ENCODE measurements at regions not wholly inside any gene's neighbourhood (a gene's known extent, or its start where the extent isn't known, plus 50 kb on each side); places are given as distances from the start of the nearest gene placed in this dataset.

GRCh38 chr22:48031589-48031988, 1269.1 kb downstream of the TBC1D22A start:
- H3K79me2 ChIP-seq (ENCODE audit: low read length) = no peaks in the 10 kb centered on the region
- no peak for DNase-seq
- H4K20me1 ChIP-seq (ENCODE audit: low read length) = no peaks in the 10 kb centered on the region
- ATAC-seq = no peak
- no peak overlapping the region for H3K4me3 ChIP-seq (ENCODE audit: low read length)
- H3K9ac ChIP-seq (ENCODE audit: low read length) = no peak overlapping the region
- no peaks in the 10 kb centered on the region for H3K36me3 ChIP-seq (ENCODE audit: low read depth, low read length)
- ChIA-PET CTCF (no interaction called here), POLR2A (ENCODE audit: unreplicated experiment) (no interaction called here)
- H3F3A ChIP-seq (ENCODE audit: low read length, unreplicated experiment) = no peaks in the 10 kb centered on the region
- no peaks in the 10 kb centered on the region for H3K4me1 ChIP-seq (ENCODE audit: insufficient read depth, low read length)
- no peak overlapping the region for H3K27ac ChIP-seq (ENCODE audit: low read length)
- no peak overlapping the region for H2AFZ ChIP-seq (ENCODE audit: low read length)
- H3K9me2 ChIP-seq (replicated peaks; ENCODE audit: low read length) = no peaks in the 10 kb centered on the region
- no peaks in the 10 kb centered on the region for H3K9me3 ChIP-seq (ENCODE audit: low read length)
- H3K27me3 ChIP-seq (ENCODE audit: low read length) = 0 out of 2 replicates have a peak, but pooled peaks cover 11% of the 10 kb centered on the region
- intact Hi-C loops (cut with micrococcal nuclease) = no loop called here
- no peak overlapping the region for H3K4me2 ChIP-seq (ENCODE audit: low read length)
- no peak for TF ChIP-seq EZH2phosphoT487 (IDR thresholded peaks at IDR 0.05; ENCODE audit: borderline replicate concordance, low read length)
- TF ChIP-seq CTCF (conservative IDR thresholded peaks at IDR 0.05; ENCODE audit: low read depth, low read length) = no peak
- no peak for TF ChIP-seq EZH2 (IDR thresholded peaks at IDR 0.05; ENCODE audit: low read length, unreplicated experiment)
- no TSS peak for BruUV-seq (replicated peaks)

GRCh38 chr22:48025096-48025495, 1262.6 kb downstream of the TBC1D22A start:
- POLR2A ChIA-PET (ENCODE audit: unreplicated experiment) = no interaction called here
- BruUV-seq (replicated peaks) = no TSS peak
- Histone ChIP-seq H3K79me2 (ENCODE audit: low read length) (no peaks in the 10 kb centered on the region), H3K9me3 (ENCODE audit: low read length) (no peaks in the 10 kb centered on the region), H3K4me1 (ENCODE audit: insufficient read depth, low read length) (no peaks in the 10 kb centered on the region), H3K36me3 (ENCODE audit: low read depth, low read length) (no peaks in the 10 kb centered on the region), H2AFZ (ENCODE audit: low read length) (no peak overlapping the region), H3F3A (ENCODE audit: low read length, unreplicated experiment) (no peaks in the 10 kb centered on the region), H3K4me2 (ENCODE audit: low read length) (no peak overlapping the region), H3K9ac (ENCODE audit: low read length) (no peak overlapping the region), H3K27ac (ENCODE audit: low read length) (no peak overlapping the region), H3K9me2 (replicated peaks; ENCODE audit: low read length) (no peaks in the 10 kb centered on the region), H3K27me3 (ENCODE audit: low read length) (0 out of 2 replicates have a peak, but pooled peaks cover 14% of the 10 kb centered on the region), H4K20me1 (ENCODE audit: low read length) (no peaks in the 10 kb centered on the region), H3K4me3 (ENCODE audit: low read length) (no peak overlapping the region)
- intact Hi-C loops (cut with micrococcal nuclease) = no loop called here
- no peak for DNase-seq
- TF ChIP-seq CTCF (conservative IDR thresholded peaks at IDR 0.05; ENCODE audit: low read depth, low read length) (no peak), EZH2 (IDR thresholded peaks at IDR 0.05; ENCODE audit: low read length, unreplicated experiment) (no peak), EZH2phosphoT487 (IDR thresholded peaks at IDR 0.05; ENCODE audit: borderline replicate concordance, low read length) (no peak)
- CTCF ChIA-PET = no interaction called here
- no peak for ATAC-seq

- H3K4me2 ChIP-seq (ENCODE audit: low read length) = no peak overlapping the region
- H3K79me2 ChIP-seq (ENCODE audit: low read length) = no peaks in the 10 kb centered on the region
- ChIA-PET CTCF (no interaction called here), POLR2A (ENCODE audit: unreplicated experiment) (no interaction called here)
- no peaks in the 10 kb centered on the region for H3K9me3 ChIP-seq (ENCODE audit: low read length)
- DNase-seq (no peak), ATAC-seq (no peak)
- no peak overlapping the region for H3K4me3 ChIP-seq (ENCODE audit: low read length)
- no peaks in the 10 kb centered on the region for H3K36me3 ChIP-seq (ENCODE audit: low read depth, low read length)
- no peaks in the 10 kb centered on the region for H3K4me1 ChIP-seq (ENCODE audit: insufficient read depth, low read length)
- H2AFZ ChIP-seq (ENCODE audit: low read length) = no peak overlapping the region
- no peaks in the 10 kb centered on the region for H3K9me2 ChIP-seq (replicated peaks; ENCODE audit: low read length)
- no peak for TF ChIP-seq EZH2 (IDR thresholded peaks at IDR 0.05; ENCODE audit: low read length, unreplicated experiment)
- no peak for TF ChIP-seq CTCF (conservative IDR thresholded peaks at IDR 0.05; ENCODE audit: low read depth, low read length)
- no peak for TF ChIP-seq EZH2phosphoT487 (IDR thresholded peaks at IDR 0.05; ENCODE audit: borderline replicate concordance, low read length)
- H3K9ac ChIP-seq (ENCODE audit: low read length) = no peak overlapping the region
- H3K27ac ChIP-seq (ENCODE audit: low read length) = no peak overlapping the region
- 0 out of 2 replicates have a peak, but pooled peaks cover 4% of the 10 kb centered on the region for H3K27me3 ChIP-seq (ENCODE audit: low read length)
- intact Hi-C loops (cut with micrococcal nuclease) = no loop called here
- BruUV-seq (replicated peaks) = no TSS peak
- no peaks in the 10 kb centered on the region for H4K20me1 ChIP-seq (ENCODE audit: low read length)
- H3F3A ChIP-seq (ENCODE audit: low read length, unreplicated experiment) = no peaks in the 10 kb centered on the region
Observed at GRCh38 chr22:48021991-48022401, 1259.5 kb downstream of the TBC1D22A start.

Measured in PC-3 (cell line).